Islet precursor cell (in vitro differentiated cells): ENCODE measurements at regions not wholly inside any gene's neighbourhood (a gene's known extent, or its start where the extent isn't known, plus 50 kb on each side); places are given as distances from the start of the nearest gene placed in this dataset.

Experiments used
- DNase-seq: peaks from one replicate; pipeline ENCODE4 v3.0.0-alpha.2; 2018

DNA sequence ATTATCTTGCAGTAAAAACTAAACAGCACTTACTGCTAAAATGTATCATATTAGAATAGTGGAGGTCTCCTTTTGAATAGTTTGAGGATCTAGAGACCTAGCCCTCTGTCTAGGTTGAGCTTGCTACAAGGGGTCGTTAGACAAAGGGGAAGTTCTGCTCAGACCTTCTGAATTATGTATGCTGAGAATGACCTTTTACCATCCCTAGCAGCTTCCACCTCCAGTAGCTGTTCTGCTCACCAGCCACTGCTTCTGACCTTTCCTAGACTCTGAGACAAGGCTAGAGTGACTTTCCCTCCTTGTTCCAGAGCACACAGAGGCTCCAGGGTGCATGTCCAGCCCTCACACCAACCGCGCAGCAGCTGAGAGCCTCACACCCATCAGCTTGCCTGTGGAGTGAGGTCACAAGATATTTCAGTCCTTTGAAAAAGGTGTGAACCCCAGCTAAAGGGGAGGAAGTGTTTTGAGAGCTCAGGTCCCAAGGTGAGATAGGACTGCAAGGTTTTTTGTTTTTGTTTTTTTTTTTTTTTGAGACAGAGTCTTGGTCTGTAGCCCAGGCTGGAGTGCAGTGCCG, 289.3 kb upstream of the TNP1 start:
- no peak for DNase-seq

GRCh38 chr2:217147818-217148217, 288.0 kb upstream of the TNP1 start:
- no peak for DNase-seq

DNA sequence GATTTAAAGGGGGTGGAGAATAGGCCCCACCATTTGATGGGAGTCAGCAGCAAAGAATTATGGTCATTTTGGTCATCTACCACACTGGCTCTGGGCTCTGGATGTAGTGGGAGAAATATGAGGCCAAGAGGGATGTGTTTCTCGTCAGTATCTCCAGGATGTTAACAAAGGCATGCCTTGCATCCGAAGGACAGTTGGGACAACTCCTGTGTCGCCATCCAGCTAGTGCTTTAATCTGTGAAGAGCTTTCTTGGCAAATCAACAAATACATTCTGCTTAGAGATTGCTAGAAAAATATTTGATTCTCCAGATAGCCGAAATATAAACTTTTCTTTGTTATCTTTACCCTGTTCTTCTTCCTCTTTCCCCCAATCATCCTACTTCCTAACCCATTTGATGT, 287.1 kb upstream of the TNP1 start:
- DNase-seq, result no peak

DNA sequence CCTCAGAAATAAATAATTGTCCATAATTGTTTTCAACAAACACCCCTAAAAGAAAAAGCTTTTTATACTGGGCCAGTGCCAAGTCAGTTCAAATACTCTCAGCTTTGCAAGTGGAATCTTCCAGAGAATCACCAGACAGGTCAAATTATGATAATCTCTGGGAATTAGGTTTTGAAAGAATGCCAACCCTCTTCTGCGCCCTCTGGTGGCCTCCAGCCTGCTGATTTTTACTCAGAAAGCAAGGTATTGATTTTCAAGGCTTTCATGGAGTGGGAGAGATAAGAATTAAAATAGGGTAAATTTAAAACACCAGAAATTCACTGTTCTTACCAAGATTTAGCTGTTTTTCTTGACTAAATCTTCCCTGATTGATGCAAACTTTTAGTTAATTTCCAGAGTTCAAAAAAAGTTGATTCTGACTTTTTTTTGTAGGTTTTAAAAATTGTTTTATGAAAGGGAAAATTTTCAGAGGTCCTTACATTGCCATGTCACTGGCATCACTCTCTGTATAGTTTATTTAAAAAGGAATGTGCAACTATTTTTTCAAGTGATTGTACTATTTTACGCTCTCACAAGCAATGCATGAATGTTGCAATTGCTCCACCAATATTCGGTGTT, 282.9 kb upstream of the TNP1 start:
- no peak for DNase-seq

DNA sequence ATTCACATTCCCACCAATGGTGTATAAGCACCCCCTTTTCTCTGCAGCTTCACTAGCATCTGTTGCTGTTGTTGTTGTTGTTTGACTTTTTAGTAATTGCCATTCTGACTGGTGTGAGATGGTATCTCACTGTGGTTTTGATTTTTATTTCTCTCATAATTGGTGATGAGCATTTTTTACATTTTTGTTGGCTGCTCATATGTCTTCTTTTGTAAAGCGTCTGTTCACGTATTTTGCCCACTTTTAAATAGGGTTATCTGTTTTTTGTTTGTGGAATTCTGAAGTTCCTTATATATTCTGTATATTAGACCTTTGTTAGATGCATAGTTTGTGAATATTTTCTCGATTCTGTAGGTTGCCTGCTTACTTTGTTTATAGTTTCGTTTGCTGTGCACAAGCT, 278.4 kb upstream of the TNP1 start:
- DNase-seq, result no peak

GRCh38 chr2:217127744-217128143, 267.9 kb upstream of the TNP1 start:
- DNase-seq, result no peak

DNA sequence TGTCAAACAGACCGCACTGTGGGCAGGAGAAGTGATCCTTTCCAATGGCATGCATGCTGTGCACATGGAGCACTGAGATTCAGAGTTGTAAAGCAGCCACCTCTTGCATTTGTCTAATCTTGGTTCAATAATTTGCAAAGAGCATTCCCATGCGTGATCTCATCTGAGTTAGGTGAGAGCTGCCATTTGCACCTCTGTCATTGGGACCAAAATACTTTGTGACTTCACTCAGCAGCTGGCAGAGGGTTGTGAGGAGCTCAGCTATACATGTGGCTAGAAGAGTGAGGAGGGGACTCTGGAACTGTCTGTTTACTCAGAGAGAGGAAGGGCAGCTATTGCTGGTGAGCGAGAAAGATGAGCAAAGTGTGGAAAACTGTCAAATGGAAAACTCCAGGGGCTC, 265.1 kb upstream of the TNP1 start:
- no peak for DNase-seq

DNA sequence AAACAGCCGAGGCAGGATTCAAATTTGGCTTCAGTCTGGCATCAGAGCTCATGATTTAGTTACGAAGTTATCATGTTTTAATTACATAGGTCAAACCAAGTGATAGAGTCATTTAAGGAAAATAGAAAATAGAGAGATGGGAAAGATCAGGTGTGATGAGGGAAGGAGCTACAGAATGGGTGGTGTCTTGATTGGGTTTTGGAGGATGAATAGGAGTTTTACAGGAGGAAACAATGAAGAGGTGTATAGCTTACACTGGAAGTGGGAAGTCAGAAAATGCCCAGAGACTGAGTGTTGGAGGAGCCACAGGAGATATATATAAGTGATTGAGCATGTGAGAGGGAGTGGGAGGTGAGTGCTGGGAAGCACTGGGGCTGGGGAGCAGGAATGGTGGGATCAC, 264.2 kb upstream of the TNP1 start:
- no peak for DNase-seq

DNA sequence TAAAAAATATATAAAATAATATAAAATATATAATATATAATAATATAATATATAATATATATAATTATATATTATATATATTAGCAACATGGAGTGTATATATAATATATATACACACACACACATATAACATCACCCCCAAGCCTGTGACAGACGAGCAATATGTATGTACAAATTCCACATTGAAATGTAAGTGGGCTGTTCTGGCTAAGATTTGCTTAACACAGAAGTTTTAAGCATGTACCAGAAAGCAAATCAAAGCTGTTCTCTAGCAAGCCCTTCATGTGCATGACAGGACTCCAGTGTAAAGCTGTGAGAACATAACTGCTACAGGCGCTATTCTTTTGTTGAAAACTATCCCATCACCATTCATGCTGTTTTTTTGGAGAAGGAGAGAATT, 261.7 kb upstream of the TNP1 start:
- DNase-seq, result no peak

DNA sequence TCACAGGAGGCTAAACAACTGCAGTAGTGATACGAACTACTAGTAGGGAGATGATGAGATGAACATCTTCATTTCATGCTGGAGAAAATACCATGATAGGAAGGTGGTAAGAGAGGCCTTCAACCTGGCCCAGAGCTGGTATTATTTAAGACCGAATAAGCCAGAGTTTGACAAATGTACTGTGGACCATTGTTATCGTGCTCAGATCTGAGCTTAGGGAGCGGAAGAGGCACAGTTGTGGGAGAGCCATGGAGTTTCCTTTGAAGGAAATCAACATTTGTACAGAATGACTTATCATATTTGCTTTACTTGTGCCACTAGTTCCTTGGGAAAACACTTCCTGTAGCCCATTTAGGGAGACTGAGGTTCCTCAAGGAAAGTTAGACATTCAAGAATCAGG, 260.6 kb upstream of the TNP1 start:
- DNase-seq, result no peak

DNA sequence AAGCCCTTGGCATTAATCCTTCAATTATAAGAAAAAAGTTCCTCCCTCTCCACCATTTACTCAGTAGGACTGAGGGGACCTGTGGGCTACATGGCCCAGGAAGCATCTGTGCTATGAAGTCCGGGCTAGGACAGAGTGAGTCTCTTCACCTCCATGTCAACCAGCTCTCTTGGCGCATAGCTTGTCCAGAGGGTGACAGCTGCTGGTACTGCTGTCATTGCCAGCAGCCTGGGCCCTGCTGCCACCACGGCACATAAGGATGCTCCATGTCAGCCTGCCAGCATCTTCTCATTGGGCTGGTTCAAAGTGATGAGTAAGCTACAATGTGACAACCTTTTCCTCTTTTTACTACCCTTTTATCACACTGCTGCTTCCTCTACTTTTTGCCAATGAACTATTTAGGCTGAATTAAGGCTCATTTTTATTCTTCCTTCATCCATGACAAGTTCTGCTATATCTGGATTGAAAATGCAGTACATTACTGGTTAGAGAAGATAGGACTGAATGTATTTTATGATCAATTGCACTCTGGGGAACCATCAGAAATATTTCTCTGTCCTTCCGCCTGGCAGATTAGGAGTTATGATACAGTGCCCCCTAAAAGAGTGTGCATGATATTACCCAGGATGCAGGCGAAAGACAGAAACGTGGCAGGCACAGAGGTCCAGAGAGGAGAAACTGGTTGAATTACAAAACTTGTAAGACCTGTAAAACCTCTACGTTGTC, 258.9 kb upstream of the TNP1 start:
- no peak for DNase-seq

- no peak for DNase-seq
Measured at GRCh38 chr2:217117523-217117922, 257.7 kb upstream of the TNP1 start.

- DNase-seq, result no peak
Measured at GRCh38 chr2:217116610-217117009, 256.7 kb upstream of the TNP1 start.

- DNase-seq, result no peak
Measured at GRCh38 chr2:217114117-217114516, 254.3 kb upstream of the TNP1 start.

GRCh38 chr2:217113491-217113890, 253.6 kb upstream of the TNP1 start:
- DNase-seq, result no peak

- no peak for DNase-seq
Measured at GRCh38 chr2:217110550-217110949, 250.7 kb upstream of the TNP1 start.

GRCh38 chr2:217108575-217109027, 248.7 kb upstream of the TNP1 start:
- no peak for DNase-seq

- no peak for DNase-seq
Measured at GRCh38 chr2:217108086-217108485, 248.2 kb upstream of the TNP1 start.

DNA sequence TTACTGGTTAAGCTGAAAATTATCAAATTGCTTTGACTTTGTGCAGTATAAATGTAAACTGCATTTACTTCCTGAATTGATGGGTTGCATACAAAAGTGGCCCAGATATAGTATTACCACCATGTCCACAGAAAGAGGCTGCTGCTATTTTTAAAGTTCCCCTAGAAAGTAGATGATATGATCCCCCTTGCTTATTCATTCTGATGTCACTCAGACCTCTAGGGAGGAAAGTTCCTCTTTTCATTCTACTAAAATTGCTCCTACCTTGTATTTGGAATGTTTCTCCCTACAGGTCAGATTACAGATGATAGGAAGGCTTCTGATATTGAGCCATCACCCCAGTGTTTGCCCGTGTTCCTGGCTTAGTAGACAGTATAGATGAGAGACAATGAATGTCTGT, 247.6 kb upstream of the TNP1 start:
- DNase-seq, result no peak

DNA sequence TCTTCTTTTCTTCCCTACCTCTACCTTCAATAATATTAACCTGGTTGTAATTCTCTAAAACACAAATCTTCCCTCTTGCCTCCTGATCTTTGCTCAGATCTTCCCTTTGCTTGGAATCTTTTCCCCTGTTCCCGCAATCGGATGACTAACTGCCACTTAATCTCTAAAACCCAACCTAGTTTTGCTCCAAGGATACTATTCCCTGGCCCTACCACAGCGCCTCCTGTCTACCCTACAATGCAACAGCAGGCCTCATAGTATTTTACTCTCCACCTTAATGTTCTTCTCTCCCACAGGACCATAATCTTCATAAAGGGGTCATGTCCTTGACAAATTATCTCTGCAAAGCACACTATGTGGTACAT, 246.8 kb upstream of the TNP1 start:
- no peak for DNase-seq

- DNase-seq, result peak; percentile 96
Measured at GRCh38 chr2:217105733-217106649, 246.1 kb upstream of the TNP1 start.

- DNase-seq, result peak; percentile 86
Measured at GRCh38 chr2:217103752-217104545, 244.1 kb upstream of the TNP1 start.

DNA sequence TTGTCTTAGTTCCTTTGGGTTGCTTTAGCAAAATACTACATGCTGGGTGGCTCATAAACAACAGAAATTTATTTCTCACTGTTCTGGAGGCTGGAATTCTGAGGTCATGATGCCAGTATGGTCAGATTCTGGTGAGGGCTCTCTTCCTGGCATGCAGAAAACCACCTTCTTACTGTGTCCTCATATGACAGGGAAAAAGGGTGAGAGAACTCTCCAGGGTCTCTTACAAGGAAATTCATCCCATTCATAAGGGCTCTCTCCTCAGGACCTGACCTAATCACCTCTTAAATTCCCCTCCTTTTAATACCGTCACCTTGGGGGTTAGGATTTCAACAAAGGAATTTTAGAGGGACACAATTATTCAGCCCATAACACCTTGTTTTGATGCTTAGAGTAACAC, 243.1 kb upstream of the TNP1 start:
- no peak for DNase-seq
